ENCODE measurements at regions not wholly inside any gene's neighbourhood (a gene's known extent, or its start where the extent isn't known, plus 50 kb on each side); places are given as distances from the start of the nearest gene placed in this dataset.

- no peak for DNase-seq
Measured at GRCh38 chr20:60518022-60518421, 559.8 kb downstream of the CDH26 start.

GRCh38 chr20:60525397-60525796, 567.2 kb downstream of the CDH26 start:
- DNase-seq = no peak

- DNase-seq = no peak
Measured at GRCh38 chr20:60527656-60528055, 569.4 kb downstream of the CDH26 start.

DNA sequence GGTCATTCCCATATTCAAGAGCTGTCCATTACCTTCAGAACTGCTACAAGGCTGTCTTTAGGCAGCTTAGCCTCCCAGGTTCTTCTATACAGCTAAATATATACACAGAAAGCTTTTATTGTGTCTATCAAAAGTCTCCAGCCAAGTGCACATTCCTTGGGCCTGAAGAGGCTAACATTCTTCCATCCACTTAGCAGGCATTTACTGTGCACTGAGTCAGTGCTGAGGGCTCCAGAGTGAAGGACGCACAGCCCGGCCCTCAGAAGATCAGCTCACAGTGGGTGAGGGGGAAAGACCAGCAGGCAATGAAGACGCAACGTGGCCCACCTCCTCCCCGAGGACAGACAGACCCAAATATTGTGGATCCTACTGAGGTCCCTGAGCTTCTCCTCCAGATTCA, 569.9 kb downstream of the CDH26 start:
- DNase-seq = no peak

GRCh38 chr20:60529149-60529548, 570.9 kb downstream of the CDH26 start:
- DNase-seq = no peak

- DNase-seq = no peak
Measured at GRCh38 chr20:60535211-60535610, 577.0 kb downstream of the CDH26 start.

- no peak for DNase-seq
Measured at GRCh38 chr20:60540591-60540990, 582.4 kb downstream of the CDH26 start.

DNA sequence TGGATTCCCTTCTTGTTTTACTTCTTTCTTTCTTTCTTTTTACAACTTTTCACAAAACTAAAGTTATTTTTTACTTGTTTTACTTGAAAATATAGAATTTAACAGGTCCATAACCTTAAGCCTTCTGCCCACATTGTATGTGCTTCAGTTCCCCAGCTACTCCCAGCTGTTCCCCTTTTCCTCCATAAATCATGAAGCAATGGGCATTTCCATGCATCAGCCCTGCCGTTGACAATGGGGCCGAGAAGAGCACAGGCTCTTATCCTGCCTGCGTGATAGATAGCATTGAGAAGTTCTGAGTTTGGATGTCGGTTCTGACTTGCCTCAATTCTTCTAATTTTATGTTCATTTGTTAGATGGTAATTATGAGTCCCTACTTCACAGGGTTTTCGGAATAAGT, 583.8 kb downstream of the CDH26 start:
- DNase-seq = no peak

DNA sequence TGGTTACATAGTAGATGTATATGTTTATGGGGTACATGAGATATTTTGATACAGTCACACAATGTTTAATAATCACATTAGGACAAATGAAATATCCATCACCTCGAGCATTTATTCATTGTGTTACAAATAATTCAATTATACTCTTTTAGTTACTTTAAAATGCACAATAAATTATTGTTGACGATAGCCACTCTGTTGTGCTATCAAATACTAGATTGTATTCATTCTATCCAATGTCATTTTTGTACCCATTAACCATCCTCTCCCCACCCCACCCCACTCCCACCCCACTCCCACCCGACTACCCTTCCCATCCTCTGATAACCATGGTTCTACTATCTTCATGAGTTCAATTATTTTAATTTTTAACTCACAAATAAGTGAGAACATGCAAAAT, 585.4 kb downstream of the CDH26 start:
- DNase-seq = no peak

- DNase-seq = no peak
Measured at GRCh38 chr20:60553095-60553494, 594.9 kb downstream of the CDH26 start.

DNA sequence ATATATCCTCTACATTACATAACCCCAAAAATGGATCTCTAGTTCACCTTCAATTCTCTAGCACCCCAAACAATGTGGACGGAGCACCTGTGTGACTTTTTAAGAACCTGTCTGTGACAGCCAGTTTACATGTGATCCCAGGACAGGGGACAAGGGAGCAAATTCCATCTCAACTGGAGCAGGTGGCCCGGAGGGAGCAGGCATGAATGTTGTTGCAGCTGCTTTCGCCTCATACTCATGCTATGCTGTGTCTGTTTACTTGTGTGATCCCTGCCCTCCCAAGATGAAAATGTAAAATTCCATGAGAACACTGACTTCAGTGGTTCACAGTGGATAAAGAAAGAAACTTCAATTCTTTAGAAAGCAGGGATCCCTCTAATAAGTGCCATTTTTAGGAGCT, 600.3 kb downstream of the CDH26 start:
- DNase-seq = no peak

DNA sequence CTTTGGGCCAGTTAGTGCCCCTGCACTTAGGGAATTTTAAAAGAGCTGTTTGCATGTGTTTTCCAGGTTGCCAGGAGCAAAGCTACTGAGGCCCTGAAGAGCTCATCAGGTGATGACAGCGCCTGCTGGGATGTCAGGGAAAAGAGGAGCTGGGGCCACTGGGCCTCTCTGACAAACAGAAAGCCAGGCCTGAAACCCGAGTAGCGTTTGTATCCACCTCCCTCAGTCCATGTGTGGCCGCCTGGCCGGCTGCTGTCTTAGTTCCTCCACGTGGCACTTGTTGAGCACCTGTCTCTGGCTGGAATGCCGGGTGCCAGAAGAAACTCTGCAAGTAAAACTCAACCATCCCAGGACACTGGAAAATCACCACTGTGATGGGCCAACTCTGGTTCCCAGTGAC, 601.2 kb downstream of the CDH26 start:
- no peak for DNase-seq

DNA sequence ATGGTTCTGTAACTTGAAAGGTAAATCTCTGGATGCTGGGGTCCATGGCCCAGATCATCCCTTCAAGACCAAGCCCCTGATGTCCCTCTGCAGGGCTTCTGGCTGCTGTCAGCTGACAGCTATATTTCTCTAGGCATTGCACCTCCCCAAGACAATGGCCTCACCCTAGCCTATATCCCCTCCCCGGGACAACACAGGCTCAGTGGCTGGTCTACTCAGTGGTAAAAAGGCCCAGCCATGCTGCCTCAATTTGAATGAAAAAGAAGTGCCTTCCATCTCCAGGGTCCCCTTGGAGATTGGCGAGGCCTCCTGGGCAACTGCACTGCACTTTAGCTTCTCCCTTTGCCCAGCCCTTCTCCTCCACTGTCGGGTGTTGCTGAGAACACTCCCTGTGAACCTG, 602.8 kb downstream of the CDH26 start:
- DNase-seq = no peak

DNA sequence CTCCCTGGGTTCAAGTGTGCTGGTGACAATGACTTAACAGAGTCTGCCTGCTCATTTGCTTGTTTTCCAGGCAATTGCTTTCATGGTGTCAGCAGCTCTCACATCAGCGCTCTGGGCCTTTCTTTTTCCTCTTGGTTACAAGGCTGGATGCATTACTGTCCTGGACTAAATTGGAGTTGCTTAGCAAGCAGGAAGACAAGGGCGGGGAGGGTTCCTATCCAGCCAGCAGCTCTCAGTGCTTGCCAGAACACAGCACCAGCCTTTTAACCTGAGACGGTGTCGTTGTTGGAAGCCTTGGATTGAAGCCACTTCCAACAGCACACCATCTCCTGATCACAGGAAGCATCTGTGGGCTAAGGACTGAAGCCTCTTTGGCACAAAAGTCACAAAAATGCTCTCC, 606.9 kb downstream of the CDH26 start:
- DNase-seq = no peak

DNA sequence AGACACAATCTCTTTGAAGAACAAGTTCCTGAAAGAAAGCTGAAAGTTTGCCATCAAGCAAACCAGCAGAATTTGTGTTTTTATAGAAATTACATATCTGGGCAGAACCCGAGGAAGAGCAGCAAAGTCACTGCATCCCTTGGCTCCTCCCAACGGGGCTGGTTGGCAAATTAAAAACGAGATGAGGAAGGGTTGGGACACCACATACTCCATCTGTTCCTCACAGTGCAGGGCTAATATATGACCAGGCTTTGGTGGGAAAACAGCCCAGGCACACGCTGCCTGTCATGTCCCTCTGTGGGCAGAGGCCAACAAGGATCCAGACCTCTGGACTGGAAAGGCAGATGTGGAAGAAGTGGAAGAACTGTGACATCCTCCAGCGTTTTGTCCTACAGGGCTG, 607.3 kb downstream of the CDH26 start:
- DNase-seq = no peak

DNA sequence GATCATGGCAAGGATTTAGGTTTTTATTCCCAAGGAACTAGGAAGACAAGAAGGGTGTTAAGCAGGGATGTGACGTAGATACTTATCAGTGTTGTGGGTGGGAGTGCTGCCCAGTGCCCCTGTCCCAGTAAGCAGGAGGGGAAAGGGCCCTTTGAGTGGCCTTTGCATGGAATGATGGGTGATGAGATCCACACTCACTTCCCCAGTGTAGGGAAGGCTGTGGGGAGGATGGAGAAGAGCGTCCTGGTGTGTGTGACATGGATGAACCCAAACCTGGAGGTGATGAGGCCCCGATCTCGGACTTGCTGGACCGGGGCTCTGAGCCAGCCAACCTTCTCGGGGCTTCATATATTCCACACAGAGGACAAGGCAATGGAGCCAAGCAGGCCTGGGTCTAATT, 610.9 kb downstream of the CDH26 start:
- no peak for DNase-seq

DNA sequence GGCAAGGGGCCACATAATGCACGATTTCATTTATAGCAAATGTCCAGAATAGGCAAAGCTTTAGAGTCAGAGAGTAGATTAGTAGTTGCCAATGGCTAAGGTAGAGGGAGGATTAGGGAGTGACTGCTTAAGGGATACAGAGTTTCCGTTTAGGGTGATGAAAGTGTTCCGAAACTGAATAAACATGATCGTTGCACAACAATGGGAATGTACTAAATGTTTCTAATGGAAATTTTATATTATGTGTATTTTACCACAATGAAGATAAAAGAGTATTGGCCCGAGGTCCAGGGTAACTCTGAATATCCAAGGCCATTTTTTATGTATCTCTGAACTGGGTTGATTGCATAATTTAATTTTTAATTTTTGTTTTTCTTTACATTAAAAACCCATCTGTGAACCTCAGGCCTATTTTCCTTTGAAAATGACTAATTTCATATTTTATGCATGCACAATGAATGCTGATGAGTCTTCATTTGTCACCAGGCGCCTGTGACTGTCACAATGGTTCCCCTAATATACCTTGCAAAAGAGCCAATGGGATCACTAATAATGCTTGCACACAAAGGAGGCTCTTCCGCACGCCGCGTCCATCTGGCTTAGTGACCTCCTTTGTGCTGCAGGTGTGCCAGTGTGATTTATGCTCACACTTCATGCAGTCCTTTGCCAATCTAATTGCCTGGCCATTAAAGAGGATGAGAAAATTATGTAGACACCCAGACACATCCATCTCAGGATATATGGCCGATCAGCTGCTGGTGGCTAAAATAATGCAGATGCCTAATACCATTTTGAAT, 612.5 kb downstream of the CDH26 start:
- DNase-seq = no peak

- DNase-seq = no peak
Measured at GRCh38 chr20:60573003-60573680, 614.9 kb downstream of the CDH26 start.

- no peak for DNase-seq
Measured at GRCh38 chr20:60576236-60576635, 618.0 kb downstream of the CDH26 start.

- DNase-seq = no peak
Measured at GRCh38 chr20:60579941-60580515, 621.8 kb downstream of the CDH26 start.

DNA sequence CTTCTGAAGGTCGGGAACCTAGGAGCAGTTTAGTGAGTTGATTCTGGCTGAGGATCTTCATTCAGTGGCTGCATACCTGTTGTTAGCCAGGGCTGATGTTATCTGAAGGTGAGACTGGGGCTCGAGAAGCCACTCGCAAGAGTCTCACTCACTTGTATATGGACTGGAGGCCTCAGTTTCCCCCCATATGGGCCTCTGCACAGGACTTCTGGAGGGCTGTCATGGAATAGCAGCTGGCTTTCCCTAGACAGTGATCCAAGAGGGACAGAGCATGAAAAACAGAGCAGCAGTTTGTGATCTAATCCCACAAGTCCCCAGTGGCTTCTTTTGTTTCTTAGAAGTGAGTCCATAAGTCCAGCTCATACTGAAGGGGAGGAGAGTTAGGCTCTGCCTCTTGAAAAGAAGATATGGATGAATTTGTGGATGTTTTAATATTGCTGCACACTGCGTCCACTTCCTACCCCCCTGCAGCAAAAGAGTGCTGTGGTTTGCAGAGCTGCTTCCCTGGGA, 623.4 kb downstream of the CDH26 start:
- DNase-seq = no peak

DNA sequence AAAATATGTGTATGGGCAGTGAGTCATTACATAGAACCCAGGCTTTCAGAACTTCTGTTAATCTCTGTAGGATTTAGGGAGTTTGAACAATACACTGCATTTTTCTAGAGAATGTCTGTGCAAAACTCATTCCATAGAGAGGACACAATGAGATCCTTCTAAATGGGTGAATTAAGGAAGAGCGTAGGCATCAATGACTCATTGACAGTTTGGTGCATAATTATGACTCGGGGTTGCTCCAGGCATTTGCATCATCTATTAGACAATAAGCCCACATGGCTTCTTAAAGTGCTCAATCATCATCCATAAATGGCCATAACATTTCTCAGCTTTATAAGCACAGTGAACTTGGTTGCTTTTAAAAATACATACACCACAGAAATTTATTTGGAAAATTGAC, 625.5 kb downstream of the CDH26 start:
- no peak for DNase-seq

GRCh38 chr20:60584221-60584620, 626.0 kb downstream of the CDH26 start:
- DNase-seq = no peak

DNA sequence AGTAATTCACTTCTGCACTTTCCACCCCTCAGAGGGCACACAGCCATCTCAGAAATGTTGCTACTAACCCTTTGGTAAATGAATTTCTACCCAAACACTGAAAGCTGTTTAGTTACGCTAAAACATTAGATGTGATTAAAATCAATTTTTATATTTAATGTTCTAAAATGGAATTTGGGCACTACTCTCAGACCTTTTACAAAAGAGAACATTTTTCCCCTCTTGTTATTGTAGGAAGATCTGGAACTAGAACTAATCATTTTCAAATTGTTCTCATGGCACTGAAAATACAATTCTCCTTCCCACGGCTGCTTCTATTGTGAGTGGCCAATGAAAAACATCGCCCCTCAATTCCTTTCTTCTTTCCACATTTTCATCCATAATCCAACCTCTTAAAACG, 627.4 kb downstream of the CDH26 start:
- DNase-seq = no peak

All from T-helper 2 cell (primary cell).